ENCODE measurements at regions not wholly inside any gene's neighbourhood (a gene's known extent, or its start where the extent isn't known, plus 50 kb on each side); places are given as distances from the start of the nearest gene placed in this dataset.

- TF ChIP-seq, protein P1, sequence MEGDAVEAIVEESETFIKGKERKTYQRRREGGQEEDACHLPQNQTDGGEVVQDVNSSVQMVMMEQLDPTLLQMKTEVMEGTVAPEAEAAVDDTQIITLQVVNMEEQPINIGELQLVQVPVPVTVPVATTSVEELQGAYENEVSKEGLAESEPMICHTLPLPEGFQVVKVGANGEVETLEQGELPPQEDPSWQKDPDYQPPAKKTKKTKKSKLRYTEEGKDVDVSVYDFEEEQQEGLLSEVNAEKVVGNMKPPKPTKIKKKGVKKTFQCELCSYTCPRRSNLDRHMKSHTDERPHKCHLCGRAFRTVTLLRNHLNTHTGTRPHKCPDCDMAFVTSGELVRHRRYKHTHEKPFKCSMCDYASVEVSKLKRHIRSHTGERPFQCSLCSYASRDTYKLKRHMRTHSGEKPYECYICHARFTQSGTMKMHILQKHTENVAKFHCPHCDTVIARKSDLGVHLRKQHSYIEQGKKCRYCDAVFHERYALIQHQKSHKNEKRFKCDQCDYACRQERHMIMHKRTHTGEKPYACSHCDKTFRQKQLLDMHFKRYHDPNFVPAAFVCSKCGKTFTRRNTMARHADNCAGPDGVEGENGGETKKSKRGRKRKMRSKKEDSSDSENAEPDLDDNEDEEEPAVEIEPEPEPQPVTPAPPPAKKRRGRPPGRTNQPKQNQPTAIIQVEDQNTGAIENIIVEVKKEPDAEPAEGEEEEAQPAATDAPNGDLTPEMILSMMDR (IDR thresholded peaks at IDR 0.05), result no peak
- TF ChIP-seq POLR2A (IDR thresholded peaks at IDR 0.05), result no peak
Measured at GRCh38 chr16:85448557-85449190, 164.4 kb upstream of the GSE1 start.

Measured in heart left ventricle (tissue), 13 donors.